GM12878 (cell line): ENCODE measurements at regions not wholly inside any gene's neighbourhood (a gene's known extent, or its start where the extent isn't known, plus 50 kb on each side); places are given as distances from the start of the nearest gene placed in this dataset.

Experiments
- ATAC-seq: fragments of 200-7000 bp; cut with Tn5 transposase; 3 replicates; pipeline ENCODE4 v1.9.1; 2020; ENCODE audit warnings: mild to moderate bottlenecking, moderate library complexity
- BruUV-seq: library from RNA; stranded (reverse); fragments of 400-500 nt; replicated peaks from 2 replicates; lab custom pipeline; 2021; lab: Mats Ljungman, UMichigan
- CTCF ChIA-PET: fragments of 300-600 bp; sonication (Branson Sonifier 250); formaldehyde crosslinking; extraction: SDS; loops from one replicate; lab custom pipeline; 2021; ENCODE audit warnings: inconsistent platforms; lab: Yijun Ruan, JAX
- POLR2A ChIA-PET: fragments of 350-600 bp; formaldehyde crosslinking; extraction: SDS; loops from one replicate; lab custom pipeline; 2021; ENCODE audit warnings: inconsistent platforms; lab: Charles Lee
- RAD21 ChIA-PET: fragments of 300-600 bp; sonication (Branson Sonifier 250); formaldehyde crosslinking; loops from one replicate; lab custom pipeline; 2023; ENCODE audit warnings: antibody characterized with exemption; ENCODE audit not compliant: unreplicated experiment; lab: Charles Lee
- SMC1A ChIA-PET: fragments of 300-600 bp; sonication (Branson Sonifier 250); formaldehyde crosslinking; loops from one replicate; lab custom pipeline; 2023; ENCODE audit not compliant: unreplicated experiment, uncharacterized antibody; lab: Charles Lee
- DNase-seq: peaks from one replicate; pipeline ENCODE4 v3.0.0-alpha.2; 2011; ENCODE audit warnings: low read depth, low spot score
- FAIRE-seq: peaks from 3 replicates; lab custom pipeline; 2011; peaks lifted over from hg19 to GRCh38; lab: Jason Lieb, UNC
- H2AFZ ChIP-seq: 2 replicates; pipeline ENCODE4 v1.6.0; 2011; ENCODE audit warnings: low read depth, low read length, control low read depth; ENCODE audit not compliant: control insufficient read depth
- H3K27ac ChIP-seq: 2 replicates; pipeline ENCODE4 v1.5.1; 2011; ENCODE audit warnings: control low read depth; ENCODE audit not compliant: control insufficient read depth, insufficient read depth
- H3K27me3 ChIP-seq, 2 experiments: replicated peaks in 1 of 2; 2 replicates each; pipeline versions ENCODE4 v1.6.0 to v1.6.1; 2011; ENCODE audit warnings: low read length in 1 of 2; ENCODE audit not compliant: control insufficient read depth in 2 of 2, insufficient read depth in 2 of 2
- H3K36me3 ChIP-seq, 2 experiments: 2 replicates each; pipeline ENCODE4 v1.5.1; 2011; ENCODE audit warnings: low read length in 1 of 2; ENCODE audit not compliant: control insufficient read depth in 2 of 2, insufficient read depth in 2 of 2
- H3K4me1 ChIP-seq: 2 replicates; pipeline ENCODE4 v1.6.1; 2011; ENCODE audit warnings: mild to moderate bottlenecking, low read length, moderate library complexity, mixed read lengths; ENCODE audit not compliant: control insufficient read depth, insufficient read depth
- H3K4me2 ChIP-seq: 2 replicates; pipeline ENCODE4 v1.6.0; 2011; ENCODE audit warnings: control low read depth; ENCODE audit not compliant: control insufficient read depth, insufficient read depth
- H3K4me3 ChIP-seq: fragments of 200-600 bp; sonication (generic); 2 replicates; pipeline ENCODE4 v1.5.1; 2016
- H3K79me2 ChIP-seq: 2 replicates; pipeline ENCODE4 v1.6.0; 2011; ENCODE audit warnings: low read length; ENCODE audit not compliant: control insufficient read depth, insufficient read depth
- H3K9ac ChIP-seq: 2 replicates; pipeline ENCODE4 v1.8.0; 2011; ENCODE audit warnings: low read length, control low read depth, mixed read lengths; ENCODE audit not compliant: control insufficient read depth, insufficient read depth
- H3K9me3 ChIP-seq: replicated peaks from 3 replicates; pipeline ENCODE4 v1.5.1; 2011; ENCODE audit warnings: mild to moderate bottlenecking, low read length; ENCODE audit not compliant: control insufficient read depth, insufficient read depth
- H4K20me1 ChIP-seq: 2 replicates; pipeline ENCODE4 v1.6.0; 2011; ENCODE audit not compliant: control insufficient read depth, insufficient read depth
- BMI1 ChIP-seq: fragments of 450-650 bp; IDR thresholded peaks from 2 replicates; pipeline ENCODE4 v1.6.1; 2016; ENCODE audit warnings: mild to moderate bottlenecking, moderate library complexity, borderline replicate concordance
- DPF2 ChIP-seq: fragments of 450-650 bp; IDR thresholded peaks from 2 replicates; pipeline ENCODE4 v1.6.1; 2017; ENCODE audit warnings: mild to moderate bottlenecking
- EP300 ChIP-seq, 2 experiments: fragments of 150-350 bp in 1 of 2; IDR thresholded peaks; 2 replicates each; pipeline ENCODE4 v1.6.1; 2011 to 2012; ENCODE audit warnings: low read depth in 2 of 2, low read length in 2 of 2, borderline replicate concordance in 1 of 2, improper control_type of control experiment in 1 of 2, inconsistent platforms in 1 of 2; ENCODE audit not compliant: control insufficient read depth in 1 of 2
- EZH2 ChIP-seq: IDR thresholded peaks from 2 replicates; pipeline ENCODE4 v1.6.1; 2012; ENCODE audit warnings: low read depth, mild to moderate bottlenecking, control low read depth, inconsistent platforms, low read length, borderline replicate concordance; ENCODE audit not compliant: control insufficient read depth
- MYC ChIP-seq: IDR thresholded peaks from 2 replicates; pipeline ENCODE4 v1.6.1; 2011; ENCODE audit warnings: mild to moderate bottlenecking, low read length, moderate library complexity, inconsistent platforms; ENCODE audit not compliant: insufficient read depth, insufficient replicate concordance, insufficient read length, severe bottlenecking
- SMAD5 ChIP-seq: IDR thresholded peaks from 2 replicates; pipeline ENCODE4 v1.6.1; 2016; ENCODE audit warnings: antibody characterized with exemption, low read depth
- USF2 ChIP-seq: IDR thresholded peaks from 2 replicates; pipeline ENCODE4 v1.6.1; 2011; ENCODE audit warnings: low read depth, low read length, improper control_type of control experiment, borderline replicate concordance
- WGBS: methylation state at CpG from one replicate; pipeline ENCODE4 v1.1.6; 2016; ENCODE audit warnings: low lambda C conversion rate; ENCODE audit not compliant: insufficient replicate concordance, insufficient coverage; ENCODE audit errors: missing lambda C conversion rate; 5-methylcytosine and 5-hydroxymethylcytosine counted together
- in situ Hi-C: fragments of 300-500 bp; cut with MboI; formaldehyde crosslinking; loops from 9 replicates; pipeline ENCODE4 v1.14.3; 2018; ENCODE audit warnings: mixed read lengths
- intact Hi-C: fragments of 100-400 bp; cut with micrococcal nuclease; formaldehyde crosslinking; loops from one replicate; pipeline ENCODE4 v1.14.2; 2022; ENCODE audit not compliant: unreplicated experiment
- TF ChIP-seq, protein P1 (sequence below): IDR thresholded peaks from 2 replicates; pipeline ENCODE4 v1.6.1; 2012; ENCODE audit warnings: low read length, inconsistent platforms
- TF ChIP-seq, protein P2 (sequence below): fragments of 450-650 bp; formaldehyde crosslinking; IDR thresholded peaks from 2 replicates; pipeline ENCODE4 v1.4.0; 2022; ENCODE audit warnings: mild to moderate bottlenecking, moderate library complexity

GRCh38 chr2:101528501-101528900 lies 53.6 kb upstream of the RFX8 start:
- no peak overlapping the region for H2AFZ ChIP-seq
- H3K27ac ChIP-seq: no peak overlapping the region
- ChIA-PET RAD21 (no interaction called here), SMC1A (no interaction called here), CTCF (interaction anchor here (0.6 kb wide), 1 partner anchor 137 kb away, joined by 3 read pairs; no protein-coding TSS in a partner anchor), POLR2A (no interaction called here)
- H3K27me3 ChIP-seq: no peaks in the 10 kb centered on the region
- no TSS peak for BruUV-seq
- no peaks in the 10 kb centered on the region for H3K79me2 ChIP-seq
- no peak for ATAC-seq
- no peaks in the 10 kb centered on the region for H3K9me3 ChIP-seq
- no peak overlapping the region for H3K4me3 ChIP-seq
- H4K20me1 ChIP-seq: no peaks in the 10 kb centered on the region
- in situ Hi-C loops: no loop called here
- no peak for DNase-seq
- H3K36me3 ChIP-seq: no peaks in the 10 kb centered on the region
- H3K9ac ChIP-seq: no peak overlapping the region
- no peaks in the 10 kb centered on the region for H3K4me1 ChIP-seq
- no peak overlapping the region for H3K4me2 ChIP-seq
- WGBS: 42% methylated on average over 4 of the region's 4 CpGs
- TF ChIP-seq SMAD5: no peak
- TF ChIP-seq EP300 (IDR thresholded peaks at IDR 0.05; ENCODE audit: borderline replicate concordance in 1 of 2, control insufficient read depth in 1 of 2, low read depth in 2 of 2, low read length in 2 of 2): no peak
- TF ChIP-seq EZH2: no peak
- TF ChIP-seq, protein P1, sequence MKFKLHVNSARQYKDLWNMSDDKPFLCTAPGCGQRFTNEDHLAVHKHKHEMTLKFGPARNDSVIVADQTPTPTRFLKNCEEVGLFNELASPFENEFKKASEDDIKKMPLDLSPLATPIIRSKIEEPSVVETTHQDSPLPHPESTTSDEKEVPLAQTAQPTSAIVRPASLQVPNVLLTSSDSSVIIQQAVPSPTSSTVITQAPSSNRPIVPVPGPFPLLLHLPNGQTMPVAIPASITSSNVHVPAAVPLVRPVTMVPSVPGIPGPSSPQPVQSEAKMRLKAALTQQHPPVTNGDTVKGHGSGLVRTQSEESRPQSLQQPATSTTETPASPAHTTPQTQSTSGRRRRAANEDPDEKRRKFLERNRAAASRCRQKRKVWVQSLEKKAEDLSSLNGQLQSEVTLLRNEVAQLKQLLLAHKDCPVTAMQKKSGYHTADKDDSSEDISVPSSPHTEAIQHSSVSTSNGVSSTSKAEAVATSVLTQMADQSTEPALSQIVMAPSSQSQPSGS: no peak
- no peak for TF ChIP-seq USF2
- TF ChIP-seq DPF2: no peak
- TF ChIP-seq BMI1: no peak
- TF ChIP-seq, protein P2, sequence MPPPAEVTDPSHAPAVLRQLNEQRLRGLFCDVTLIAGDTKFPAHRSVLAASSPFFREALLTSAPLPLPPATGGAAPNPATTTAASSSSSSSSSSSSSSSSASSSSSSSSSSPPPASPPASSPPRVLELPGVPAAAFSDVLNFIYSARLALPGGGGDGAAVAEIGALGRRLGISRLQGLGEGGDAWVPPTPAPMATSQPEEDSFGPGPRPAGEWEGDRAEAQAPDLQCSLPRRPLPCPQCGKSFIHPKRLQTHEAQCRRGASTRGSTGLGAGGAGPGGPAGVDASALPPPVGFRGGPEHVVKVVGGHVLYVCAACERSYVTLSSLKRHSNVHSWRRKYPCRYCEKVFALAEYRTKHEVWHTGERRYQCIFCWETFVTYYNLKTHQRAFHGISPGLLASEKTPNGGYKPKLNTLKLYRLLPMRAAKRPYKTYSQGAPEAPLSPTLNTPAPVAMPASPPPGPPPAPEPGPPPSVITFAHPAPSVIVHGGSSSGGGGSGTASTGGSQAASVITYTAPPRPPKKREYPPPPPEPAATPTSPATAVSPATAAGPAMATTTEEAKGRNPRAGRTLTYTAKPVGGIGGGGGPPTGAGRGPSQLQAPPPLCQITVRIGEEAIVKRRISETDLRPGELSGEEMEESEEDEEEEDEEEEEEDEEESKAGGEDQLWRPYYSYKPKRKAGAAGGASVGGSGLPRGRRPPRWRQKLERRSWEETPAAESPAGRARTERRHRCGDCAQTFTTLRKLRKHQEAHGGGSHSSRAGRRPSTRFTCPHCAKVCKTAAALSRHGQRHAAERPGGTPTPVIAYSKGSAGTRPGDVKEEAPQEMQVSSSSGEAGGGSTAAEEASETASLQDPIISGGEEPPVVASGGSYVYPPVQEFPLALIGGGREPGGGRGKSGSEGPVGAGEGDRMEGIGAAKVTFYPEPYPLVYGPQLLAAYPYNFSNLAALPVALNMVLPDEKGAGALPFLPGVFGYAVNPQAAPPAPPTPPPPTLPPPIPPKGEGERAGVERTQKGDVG (CRISPR knock-in tag): no peak
- TF ChIP-seq MYC: no peak
- intact Hi-C loops: no loop called here
- no peak for FAIRE-seq
